RWPE1 (cell line): ENCODE measurements at regions not wholly inside any gene's neighbourhood (a gene's known extent, or its start where the extent isn't known, plus 50 kb on each side); places are given as distances from the start of the nearest gene placed in this dataset.

Experiments
- CTCF ChIA-PET: fragments of 350-600 bp; sonication (Branson Sonifier 250); formaldehyde crosslinking; extraction: SDS; loops from one replicate; lab custom pipeline; 2021; lab: Yijun Ruan, JAX
- POLR2A ChIA-PET: fragments of 400-600 bp; formaldehyde crosslinking; extraction: SDS; loops from one replicate; lab custom pipeline; 2020; ENCODE audit warnings: antibody characterized with exemption; ENCODE audit not compliant: low non-redundant PET; lab: Yijun Ruan, JAX
- DNase-seq: peaks from one replicate; pipeline ENCODE4 v3.0.0; 2012; ENCODE audit warnings: low spot score
- H3K27ac ChIP-seq: fragments of 450-650 bp; 2 replicates; pipeline ENCODE4 v1.5.1; 2017
- TF ChIP-seq, protein P1 (sequence below): fragments of 450-650 bp; conservative IDR thresholded peaks from 2 replicates; pipeline ENCODE4 v1.5.1; 2017; ENCODE audit warnings: low read depth, mild to moderate bottlenecking

- ChIA-PET CTCF (no interaction called here), POLR2A (no interaction called here)
- H3K27ac ChIP-seq: no peak overlapping the region
- DNase-seq: no peak
- TF ChIP-seq, protein P1, sequence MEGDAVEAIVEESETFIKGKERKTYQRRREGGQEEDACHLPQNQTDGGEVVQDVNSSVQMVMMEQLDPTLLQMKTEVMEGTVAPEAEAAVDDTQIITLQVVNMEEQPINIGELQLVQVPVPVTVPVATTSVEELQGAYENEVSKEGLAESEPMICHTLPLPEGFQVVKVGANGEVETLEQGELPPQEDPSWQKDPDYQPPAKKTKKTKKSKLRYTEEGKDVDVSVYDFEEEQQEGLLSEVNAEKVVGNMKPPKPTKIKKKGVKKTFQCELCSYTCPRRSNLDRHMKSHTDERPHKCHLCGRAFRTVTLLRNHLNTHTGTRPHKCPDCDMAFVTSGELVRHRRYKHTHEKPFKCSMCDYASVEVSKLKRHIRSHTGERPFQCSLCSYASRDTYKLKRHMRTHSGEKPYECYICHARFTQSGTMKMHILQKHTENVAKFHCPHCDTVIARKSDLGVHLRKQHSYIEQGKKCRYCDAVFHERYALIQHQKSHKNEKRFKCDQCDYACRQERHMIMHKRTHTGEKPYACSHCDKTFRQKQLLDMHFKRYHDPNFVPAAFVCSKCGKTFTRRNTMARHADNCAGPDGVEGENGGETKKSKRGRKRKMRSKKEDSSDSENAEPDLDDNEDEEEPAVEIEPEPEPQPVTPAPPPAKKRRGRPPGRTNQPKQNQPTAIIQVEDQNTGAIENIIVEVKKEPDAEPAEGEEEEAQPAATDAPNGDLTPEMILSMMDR: no peak
Measured at GRCh38 chr4:38516190-38516589, 147.8 kb upstream of the KLF3 start.

DNA sequence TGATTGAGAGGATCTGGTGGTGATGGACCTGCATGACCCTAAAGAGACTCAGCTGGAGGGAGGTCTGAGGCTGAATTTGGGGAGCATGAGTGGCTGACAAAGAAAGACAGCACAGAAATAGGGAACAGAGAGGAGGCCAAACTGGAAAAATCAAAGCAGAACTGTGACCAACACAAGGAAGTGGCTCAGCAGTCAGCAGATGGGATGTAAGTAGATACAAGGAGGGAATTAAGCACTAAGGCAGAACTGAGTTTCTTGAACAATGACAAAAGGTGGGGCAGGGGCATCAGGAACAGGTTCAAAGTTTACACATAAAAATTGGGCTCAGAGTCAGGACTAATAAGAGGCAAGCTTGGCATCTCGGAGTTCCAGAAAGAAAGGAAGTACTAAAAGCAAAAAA lies 144.3 kb upstream of the KLF3 start:
- H3K27ac ChIP-seq: no peak overlapping the region
- DNase-seq: no peak
- CTCF ChIA-PET: no interaction called here
- TF ChIP-seq, protein P1: no peak
- POLR2A ChIA-PET: no interaction called here

GRCh38 chr4:38523054-38523453 lies 140.9 kb upstream of the KLF3 start:
- no peak overlapping the region for H3K27ac ChIP-seq
- CTCF ChIA-PET: no interaction called here

GRCh38 chr4:38523524-38524448 lies 140.2 kb upstream of the KLF3 start:
- ChIA-PET POLR2A (no interaction called here), CTCF (no interaction called here)
- TF ChIP-seq, protein P1: no peak
- no peak overlapping the region for H3K27ac ChIP-seq
- no peak for DNase-seq

More at GRCh38 chr4:38523054-38523453, 140.9 kb upstream of the KLF3 start:
- POLR2A ChIA-PET: no interaction called here
- TF ChIP-seq, protein P1: no peak
- no peak for DNase-seq

- H3K27ac ChIP-seq: no peak overlapping the region
- TF ChIP-seq, protein P1: no peak
- no peak for DNase-seq
- CTCF ChIA-PET: no interaction called here
- POLR2A ChIA-PET: no interaction called here
Measured at GRCh38 chr4:38526412-38526811, 137.6 kb upstream of the KLF3 start.

DNA sequence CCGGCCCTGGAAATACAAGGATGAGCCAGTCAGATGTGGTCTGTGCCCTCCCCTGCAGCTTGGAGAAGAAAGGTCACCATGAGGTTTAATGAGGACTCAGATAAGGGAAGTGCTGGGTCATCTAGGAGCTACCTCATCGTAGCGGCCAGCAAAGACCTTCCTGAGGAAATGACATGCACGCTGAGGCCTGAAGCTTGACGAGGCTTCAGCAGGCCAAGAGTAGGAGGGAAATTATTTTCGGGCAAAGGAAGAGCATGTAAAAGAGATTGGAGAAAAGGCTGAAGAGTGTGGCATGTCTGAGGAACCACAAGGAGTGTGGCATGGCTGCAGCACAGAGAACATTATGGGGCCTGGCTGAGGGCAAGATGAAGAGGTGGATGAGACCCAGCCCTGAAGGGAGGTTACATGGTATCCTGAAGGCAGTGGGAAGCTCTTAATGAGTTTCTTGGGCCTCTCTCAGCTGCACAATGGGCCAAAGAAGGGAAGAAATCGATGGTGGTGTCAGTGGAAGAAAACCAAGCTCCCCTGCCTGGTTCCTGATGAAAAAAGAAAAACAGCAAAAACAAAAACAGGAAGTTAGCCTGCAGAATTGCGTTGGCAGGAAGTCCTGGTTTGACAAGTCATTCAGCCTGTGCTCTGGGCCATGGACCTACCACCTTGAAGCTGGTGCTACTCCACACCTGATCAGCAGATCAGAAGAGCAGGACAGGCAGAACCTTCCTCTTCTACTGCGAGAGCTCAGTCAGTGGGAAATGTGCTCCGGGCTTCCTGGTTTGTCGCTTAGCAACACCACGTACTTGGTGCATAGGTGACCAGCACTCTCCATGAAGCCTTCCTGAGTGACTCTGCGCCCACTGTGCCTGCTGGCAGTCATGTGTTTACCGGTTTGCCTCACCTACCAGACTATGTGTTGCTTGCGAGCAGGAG lies 134.5 kb upstream of the KLF3 start:
- H3K27ac ChIP-seq: no peak overlapping the region
- DNase-seq: no peak
- ChIA-PET POLR2A (no interaction called here), CTCF (interaction anchor here (0.7 kb wide), 1 partner anchor 349 kb away, joined by 3 read pairs; no protein-coding TSS in a partner anchor)
- TF ChIP-seq, protein P1: no peak
